ENCODE measurements at regions not wholly inside any gene's neighbourhood (a gene's known extent, or its start where the extent isn't known, plus 50 kb on each side); places are given as distances from the start of the nearest gene placed in this dataset.

DNA sequence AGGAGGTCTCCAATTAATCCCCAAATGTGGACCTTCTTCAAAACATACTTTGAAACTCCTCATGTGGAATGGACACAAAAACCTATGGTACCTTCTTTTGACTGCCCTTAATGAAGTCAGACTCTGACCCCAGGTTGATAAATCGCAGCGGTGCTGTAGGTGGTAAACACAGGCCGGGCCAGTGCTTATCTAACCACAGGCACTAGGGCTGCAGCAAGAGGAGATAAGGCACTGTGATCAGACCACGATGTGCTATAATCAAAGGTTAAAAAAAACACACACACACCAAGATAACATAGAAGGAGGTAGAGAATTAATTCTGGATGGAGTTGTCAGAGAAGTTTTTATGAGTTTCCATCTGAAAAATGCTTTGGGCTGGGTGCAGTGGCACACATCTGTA is 52.3 kb upstream of the SIPA1L2 start:
- TF ChIP-seq, protein P1, sequence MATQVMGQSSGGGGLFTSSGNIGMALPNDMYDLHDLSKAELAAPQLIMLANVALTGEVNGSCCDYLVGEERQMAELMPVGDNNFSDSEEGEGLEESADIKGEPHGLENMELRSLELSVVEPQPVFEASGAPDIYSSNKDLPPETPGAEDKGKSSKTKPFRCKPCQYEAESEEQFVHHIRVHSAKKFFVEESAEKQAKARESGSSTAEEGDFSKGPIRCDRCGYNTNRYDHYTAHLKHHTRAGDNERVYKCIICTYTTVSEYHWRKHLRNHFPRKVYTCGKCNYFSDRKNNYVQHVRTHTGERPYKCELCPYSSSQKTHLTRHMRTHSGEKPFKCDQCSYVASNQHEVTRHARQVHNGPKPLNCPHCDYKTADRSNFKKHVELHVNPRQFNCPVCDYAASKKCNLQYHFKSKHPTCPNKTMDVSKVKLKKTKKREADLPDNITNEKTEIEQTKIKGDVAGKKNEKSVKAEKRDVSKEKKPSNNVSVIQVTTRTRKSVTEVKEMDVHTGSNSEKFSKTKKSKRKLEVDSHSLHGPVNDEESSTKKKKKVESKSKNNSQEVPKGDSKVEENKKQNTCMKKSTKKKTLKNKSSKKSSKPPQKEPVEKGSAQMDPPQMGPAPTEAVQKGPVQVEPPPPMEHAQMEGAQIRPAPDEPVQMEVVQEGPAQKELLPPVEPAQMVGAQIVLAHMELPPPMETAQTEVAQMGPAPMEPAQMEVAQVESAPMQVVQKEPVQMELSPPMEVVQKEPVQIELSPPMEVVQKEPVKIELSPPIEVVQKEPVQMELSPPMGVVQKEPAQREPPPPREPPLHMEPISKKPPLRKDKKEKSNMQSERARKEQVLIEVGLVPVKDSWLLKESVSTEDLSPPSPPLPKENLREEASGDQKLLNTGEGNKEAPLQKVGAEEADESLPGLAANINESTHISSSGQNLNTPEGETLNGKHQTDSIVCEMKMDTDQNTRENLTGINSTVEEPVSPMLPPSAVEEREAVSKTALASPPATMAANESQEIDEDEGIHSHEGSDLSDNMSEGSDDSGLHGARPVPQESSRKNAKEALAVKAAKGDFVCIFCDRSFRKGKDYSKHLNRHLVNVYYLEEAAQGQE (IDR thresholded peaks at IDR 0.05) = peak; percentile 66
- TF ChIP-seq, protein P2, sequence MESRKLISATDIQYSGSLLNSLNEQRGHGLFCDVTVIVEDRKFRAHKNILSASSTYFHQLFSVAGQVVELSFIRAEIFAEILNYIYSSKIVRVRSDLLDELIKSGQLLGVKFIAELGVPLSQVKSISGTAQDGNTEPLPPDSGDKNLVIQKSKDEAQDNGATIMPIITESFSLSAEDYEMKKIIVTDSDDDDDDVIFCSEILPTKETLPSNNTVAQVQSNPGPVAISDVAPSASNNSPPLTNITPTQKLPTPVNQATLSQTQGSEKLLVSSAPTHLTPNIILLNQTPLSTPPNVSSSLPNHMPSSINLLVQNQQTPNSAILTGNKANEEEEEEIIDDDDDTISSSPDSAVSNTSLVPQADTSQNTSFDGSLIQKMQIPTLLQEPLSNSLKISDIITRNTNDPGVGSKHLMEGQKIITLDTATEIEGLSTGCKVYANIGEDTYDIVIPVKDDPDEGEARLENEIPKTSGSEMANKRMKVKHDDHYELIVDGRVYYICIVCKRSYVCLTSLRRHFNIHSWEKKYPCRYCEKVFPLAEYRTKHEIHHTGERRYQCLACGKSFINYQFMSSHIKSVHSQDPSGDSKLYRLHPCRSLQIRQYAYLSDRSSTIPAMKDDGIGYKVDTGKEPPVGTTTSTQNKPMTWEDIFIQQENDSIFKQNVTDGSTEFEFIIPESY (IDR thresholded peaks at IDR 0.05) = peak; percentile 86
- TF ChIP-seq, protein P3, sequence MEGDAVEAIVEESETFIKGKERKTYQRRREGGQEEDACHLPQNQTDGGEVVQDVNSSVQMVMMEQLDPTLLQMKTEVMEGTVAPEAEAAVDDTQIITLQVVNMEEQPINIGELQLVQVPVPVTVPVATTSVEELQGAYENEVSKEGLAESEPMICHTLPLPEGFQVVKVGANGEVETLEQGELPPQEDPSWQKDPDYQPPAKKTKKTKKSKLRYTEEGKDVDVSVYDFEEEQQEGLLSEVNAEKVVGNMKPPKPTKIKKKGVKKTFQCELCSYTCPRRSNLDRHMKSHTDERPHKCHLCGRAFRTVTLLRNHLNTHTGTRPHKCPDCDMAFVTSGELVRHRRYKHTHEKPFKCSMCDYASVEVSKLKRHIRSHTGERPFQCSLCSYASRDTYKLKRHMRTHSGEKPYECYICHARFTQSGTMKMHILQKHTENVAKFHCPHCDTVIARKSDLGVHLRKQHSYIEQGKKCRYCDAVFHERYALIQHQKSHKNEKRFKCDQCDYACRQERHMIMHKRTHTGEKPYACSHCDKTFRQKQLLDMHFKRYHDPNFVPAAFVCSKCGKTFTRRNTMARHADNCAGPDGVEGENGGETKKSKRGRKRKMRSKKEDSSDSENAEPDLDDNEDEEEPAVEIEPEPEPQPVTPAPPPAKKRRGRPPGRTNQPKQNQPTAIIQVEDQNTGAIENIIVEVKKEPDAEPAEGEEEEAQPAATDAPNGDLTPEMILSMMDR (IDR thresholded peaks at IDR 0.05; ENCODE audit: low read depth, low read length, missing input control) = no peak
- TF ChIP-seq GABPA (IDR thresholded peaks at IDR 0.05 in 1 of 2, conservative IDR thresholded peaks at IDR 0.05 in 1 of 2) (peak in 1 of 2 donors; percentile 36), EGR1 (IDR thresholded peaks at IDR 0.05; ENCODE audit: low read depth in 2 of 2) (peak in 1 of 2 donors; percentile 64), JUND (IDR thresholded peaks at IDR 0.05) (peak; percentile 74 to 89), RAD21 (IDR thresholded peaks at IDR 0.05) (peak; percentile 65 to 69), TAF1 (conservative IDR thresholded peaks at IDR 0.05) (no peak), SP1 (IDR thresholded peaks at IDR 0.05) (peak; percentile 90), YY1 (IDR thresholded peaks at IDR 0.05) (peak; percentile 81), NR2F2 (IDR thresholded peaks at IDR 0.05) (peak; percentile 16)
- TF ChIP-seq, protein P4, sequence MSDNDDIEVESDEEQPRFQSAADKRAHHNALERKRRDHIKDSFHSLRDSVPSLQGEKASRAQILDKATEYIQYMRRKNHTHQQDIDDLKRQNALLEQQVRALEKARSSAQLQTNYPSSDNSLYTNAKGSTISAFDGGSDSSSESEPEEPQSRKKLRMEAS (IDR thresholded peaks at IDR 0.05) = peak; percentile 90

All from liver (tissue), 3 donors.